Brain microvascular endothelial cell (primary cell): ENCODE measurements at regions not wholly inside any gene's neighbourhood (a gene's known extent, or its start where the extent isn't known, plus 50 kb on each side); places are given as distances from the start of the nearest gene placed in this dataset.

ENCODE experiments used
- DNase-seq: peaks from one replicate; pipeline ENCODE4 v3.0.0-alpha.2; 2020
- H3K27ac ChIP-seq: fragments of 250-450 bp; sonication (Bioruptor Pico); 2 replicates; pipeline ENCODE4 v1.5.1; 2020; ENCODE audit warnings: mild to moderate bottlenecking, moderate library complexity
- H3K27me3 ChIP-seq: fragments of 250-450 bp; sonication (Bioruptor Pico); replicated peaks from 2 replicates; pipeline ENCODE4 v1.5.1; 2020; ENCODE audit warnings: mild to moderate bottlenecking
- H3K36me3 ChIP-seq: fragments of 250-450 bp; sonication (Bioruptor Pico); replicated peaks from 2 replicates; pipeline ENCODE4 v1.5.1; 2020; ENCODE audit warnings: mild to moderate bottlenecking
- H3K4me3 ChIP-seq: 2 replicates; pipeline ENCODE4 v1.5.1; 2011; ENCODE audit warnings: low read depth, mild to moderate bottlenecking, control low read depth, low read length, moderate library complexity
- in situ Hi-C: cut with HindIII; loops from 2 replicates; pipeline ENCODE4 v1.10.0; 2017; ENCODE audit warnings: low sequenced_read_pairs, low pct_ligation_motif_present
- TF ChIP-seq, protein P1 (sequence below): IDR thresholded peaks from 2 replicates; pipeline ENCODE4 v1.5.1; 2011; ENCODE audit warnings: low read depth, mild to moderate bottlenecking, moderate library complexity, low read length, control low read depth, inconsistent platforms; ENCODE audit errors: missing control alignments

DNA sequence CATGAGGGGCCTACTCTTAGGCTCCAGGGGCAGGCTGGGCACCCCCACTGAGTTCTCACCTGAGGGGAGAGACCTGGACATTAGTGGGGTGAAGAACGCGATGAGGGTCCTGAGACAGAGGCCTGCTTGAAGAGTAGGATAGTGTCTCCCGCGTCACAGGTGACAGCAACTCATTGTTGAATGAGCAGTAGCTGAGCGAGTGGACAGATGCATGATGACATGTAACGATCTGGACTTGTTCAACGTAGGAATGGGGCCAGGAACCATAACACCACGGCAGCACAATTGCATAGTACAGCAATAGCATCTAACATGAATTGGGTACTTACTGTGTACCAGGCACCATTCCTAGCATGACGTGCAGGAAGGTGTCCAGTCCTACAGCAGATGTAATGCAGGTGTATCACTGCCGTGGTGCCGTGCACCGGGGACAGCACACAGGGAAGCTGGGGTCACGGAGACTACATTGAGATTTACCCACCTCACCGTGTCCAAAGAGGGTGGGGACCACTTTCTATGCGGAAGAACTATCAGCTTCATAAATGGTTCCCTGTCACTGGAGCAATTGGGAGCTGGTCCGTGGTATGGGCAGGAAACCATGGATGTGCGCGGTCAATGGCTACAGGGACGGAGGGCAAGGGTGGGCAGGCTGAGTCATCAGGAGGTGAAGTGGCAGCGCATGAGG, 1019.1 kb downstream of the TBC1D22A start:
- H3K27ac ChIP-seq = no peak overlapping the region
- in situ Hi-C loops = no loop called here
- no peaks in the 10 kb centered on the region for H3K36me3 ChIP-seq

DNA sequence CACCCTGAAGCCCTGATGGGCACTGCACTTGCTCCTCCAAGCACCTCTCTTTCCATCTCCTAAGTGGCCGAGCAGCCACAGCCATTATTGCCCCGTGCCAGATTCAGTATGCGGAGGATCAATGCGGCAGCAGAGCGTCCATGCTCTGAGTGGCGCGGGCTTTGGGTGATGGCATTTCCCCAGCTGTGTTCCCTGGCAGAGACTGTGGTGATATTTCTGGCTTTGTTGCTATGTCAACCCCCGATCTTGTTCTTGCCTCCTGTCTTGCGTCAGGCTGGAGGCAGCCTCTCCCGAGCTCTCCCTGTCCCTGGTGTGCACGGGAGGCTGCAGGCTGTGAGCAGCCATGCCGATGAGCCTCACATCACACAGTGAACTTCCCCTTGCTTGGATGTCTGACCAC, 1018.6 kb downstream of the TBC1D22A start:
- Histone ChIP-seq H3K27me3 (no peaks in the 10 kb centered on the region), H3K27ac (no peak overlapping the region), H3K4me3 (no peak overlapping the region), H3K36me3 (no peaks in the 10 kb centered on the region)
- in situ Hi-C loops = no loop called here
- TF ChIP-seq, protein P1, sequence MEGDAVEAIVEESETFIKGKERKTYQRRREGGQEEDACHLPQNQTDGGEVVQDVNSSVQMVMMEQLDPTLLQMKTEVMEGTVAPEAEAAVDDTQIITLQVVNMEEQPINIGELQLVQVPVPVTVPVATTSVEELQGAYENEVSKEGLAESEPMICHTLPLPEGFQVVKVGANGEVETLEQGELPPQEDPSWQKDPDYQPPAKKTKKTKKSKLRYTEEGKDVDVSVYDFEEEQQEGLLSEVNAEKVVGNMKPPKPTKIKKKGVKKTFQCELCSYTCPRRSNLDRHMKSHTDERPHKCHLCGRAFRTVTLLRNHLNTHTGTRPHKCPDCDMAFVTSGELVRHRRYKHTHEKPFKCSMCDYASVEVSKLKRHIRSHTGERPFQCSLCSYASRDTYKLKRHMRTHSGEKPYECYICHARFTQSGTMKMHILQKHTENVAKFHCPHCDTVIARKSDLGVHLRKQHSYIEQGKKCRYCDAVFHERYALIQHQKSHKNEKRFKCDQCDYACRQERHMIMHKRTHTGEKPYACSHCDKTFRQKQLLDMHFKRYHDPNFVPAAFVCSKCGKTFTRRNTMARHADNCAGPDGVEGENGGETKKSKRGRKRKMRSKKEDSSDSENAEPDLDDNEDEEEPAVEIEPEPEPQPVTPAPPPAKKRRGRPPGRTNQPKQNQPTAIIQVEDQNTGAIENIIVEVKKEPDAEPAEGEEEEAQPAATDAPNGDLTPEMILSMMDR = no peak
- DNase-seq = no peak

More for the DNA sequence above, 1019.1 kb downstream of the TBC1D22A start:
- Histone ChIP-seq H3K4me3 (no peak overlapping the region), H3K27me3 (no peaks in the 10 kb centered on the region)
- TF ChIP-seq, protein P1 = no peak
- no peak for DNase-seq

DNA sequence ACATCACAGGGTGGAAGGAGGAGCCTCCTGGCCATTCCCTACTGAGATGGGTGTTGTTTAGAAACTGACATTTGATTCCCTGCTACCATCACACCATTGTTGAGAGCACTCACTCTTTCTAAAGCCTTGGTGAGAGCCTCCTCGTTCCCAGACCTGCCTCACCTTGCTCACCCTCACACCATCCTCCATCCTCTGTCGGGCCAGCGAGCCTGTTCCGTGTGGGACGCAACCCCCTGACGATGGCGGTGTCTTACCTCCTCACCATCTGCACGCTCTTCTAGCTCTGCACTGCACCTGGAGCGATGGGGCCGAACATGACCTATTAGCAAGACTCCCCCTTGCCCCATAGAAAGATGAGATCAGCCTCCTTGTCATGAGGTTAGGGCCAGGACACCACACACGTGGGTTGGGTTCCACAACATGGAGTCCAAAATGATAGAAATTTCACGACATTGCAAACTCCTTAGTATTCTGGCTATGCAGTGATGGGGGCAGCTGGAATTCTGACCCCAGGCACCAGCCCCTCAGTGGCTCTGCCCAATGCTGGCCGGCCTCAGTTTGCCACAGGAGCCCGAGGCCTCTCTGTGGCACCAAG, 1017.9 kb downstream of the TBC1D22A start:
- TF ChIP-seq, protein P1 = no peak

DNA sequence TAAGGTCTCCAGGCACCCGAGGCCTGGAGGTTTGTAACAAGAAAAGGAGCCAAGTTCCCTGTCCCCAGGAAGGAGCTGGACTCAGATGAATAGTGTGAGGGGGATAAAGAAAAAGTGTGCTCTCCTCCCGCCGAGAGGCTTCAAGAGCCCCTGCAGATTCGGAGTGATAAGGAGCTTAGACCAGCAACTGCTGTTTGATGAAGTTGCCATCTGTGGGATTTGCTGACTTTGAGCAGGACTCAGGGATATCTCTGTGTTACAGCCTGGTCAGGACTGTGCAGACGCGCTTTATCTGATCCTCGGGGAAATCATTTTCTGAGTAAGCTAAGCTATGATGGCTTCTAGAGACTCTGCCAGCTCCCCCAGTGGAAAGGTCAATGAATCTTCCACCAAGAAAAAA, 1017.0 kb downstream of the TBC1D22A start:
- Histone ChIP-seq H3K36me3 (no peaks in the 10 kb centered on the region), H3K4me3 (no peak overlapping the region), H3K27ac (no peak overlapping the region), H3K27me3 (no peaks in the 10 kb centered on the region)
- TF ChIP-seq, protein P1 = no peak
- in situ Hi-C loops = no loop called here
- no peak for DNase-seq

More for the DNA sequence above, 1017.9 kb downstream of the TBC1D22A start:
- Histone ChIP-seq H3K36me3 (no peaks in the 10 kb centered on the region), H3K4me3 (no peak overlapping the region), H3K27me3 (no peaks in the 10 kb centered on the region), H3K27ac (no peak overlapping the region)
- in situ Hi-C loops = no loop called here
- DNase-seq = no peak

DNA sequence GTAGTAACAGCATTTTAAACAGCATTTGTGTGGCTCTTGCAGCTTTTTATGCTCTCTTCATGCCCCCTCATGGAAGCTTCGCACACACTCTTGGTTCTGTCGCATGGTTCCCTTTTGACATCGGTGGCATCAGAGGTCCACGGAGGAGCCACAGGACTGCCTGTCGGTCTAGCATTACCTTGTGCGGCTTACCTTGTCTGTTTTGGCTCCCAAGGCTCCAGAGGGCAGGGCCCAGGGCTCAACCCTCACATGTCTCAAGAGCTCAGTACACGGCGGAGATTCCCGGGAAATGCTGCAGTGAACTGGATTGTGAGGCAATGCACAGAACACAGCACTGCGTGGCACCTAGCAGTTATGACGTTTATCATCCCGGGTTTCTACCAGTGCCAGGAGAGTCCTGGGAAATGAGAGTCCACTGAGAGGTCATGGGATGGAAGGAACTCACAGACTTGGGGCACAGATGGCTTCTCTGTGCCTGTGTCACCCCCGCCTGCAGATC, 1015.8 kb downstream of the TBC1D22A start:
- no peak overlapping the region for H3K27ac ChIP-seq
- no peaks in the 10 kb centered on the region for H3K27me3 ChIP-seq
- in situ Hi-C loops = no loop called here
- H3K4me3 ChIP-seq = no peak overlapping the region
- TF ChIP-seq, protein P1 = no peak
- DNase-seq = no peak
- H3K36me3 ChIP-seq = no peaks in the 10 kb centered on the region

DNA sequence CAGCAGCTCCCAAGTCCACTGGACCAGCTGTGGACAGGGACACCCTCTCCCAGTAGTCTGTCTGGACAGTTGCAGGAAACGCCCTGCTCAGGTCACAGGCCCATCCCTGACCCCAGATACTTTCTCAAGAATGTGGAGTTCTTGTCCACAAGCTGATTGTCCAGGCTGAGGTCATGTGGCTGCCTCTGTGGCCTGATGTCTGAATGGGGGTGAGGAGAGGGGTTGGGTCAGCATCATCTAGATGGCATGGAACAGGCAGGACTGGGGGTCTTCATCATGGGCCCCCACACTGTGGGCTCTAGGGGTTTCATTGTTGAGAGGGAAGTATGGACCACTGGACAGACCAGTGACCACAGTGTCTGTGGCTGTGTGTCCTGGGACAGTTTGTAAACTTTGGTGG, 1015.0 kb downstream of the TBC1D22A start:
- Histone ChIP-seq H3K36me3 (no peaks in the 10 kb centered on the region), H3K27ac (no peak overlapping the region), H3K4me3 (no peak overlapping the region), H3K27me3 (no peaks in the 10 kb centered on the region)
- no peak for DNase-seq
- TF ChIP-seq, protein P1 = no peak
- in situ Hi-C loops = no loop called here
